HK-2 (cell line): ENCODE measurements at regions not wholly inside any gene's neighbourhood (a gene's known extent, or its start where the extent isn't known, plus 50 kb on each side); places are given as distances from the start of the nearest gene placed in this dataset.

Source experiments
- DNase-seq: peaks from one replicate; pipeline ENCODE4 v3.0.0-alpha.2; 2018; ENCODE audit not compliant: unreplicated experiment

DNA sequence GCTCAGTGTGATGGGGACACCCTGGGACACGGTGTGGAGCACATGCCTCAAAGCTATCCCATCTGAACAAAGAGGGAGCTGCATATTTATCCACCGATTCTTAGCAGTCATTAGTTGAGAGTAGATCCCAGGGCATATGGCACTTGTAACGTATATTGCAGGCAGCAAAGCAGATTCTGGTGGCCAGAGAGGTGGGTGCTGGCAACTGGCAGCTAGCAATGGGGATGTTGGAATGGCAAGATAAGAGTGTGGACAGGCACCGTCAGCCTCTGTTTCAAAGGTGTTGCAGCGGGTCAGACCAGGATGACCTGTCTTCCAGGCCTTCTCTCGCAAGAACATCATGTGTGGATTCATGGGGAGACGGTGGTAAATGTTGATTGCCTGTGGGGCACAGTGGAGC is 54.0 kb upstream of the ADRA1D start:
- no peak for DNase-seq

DNA sequence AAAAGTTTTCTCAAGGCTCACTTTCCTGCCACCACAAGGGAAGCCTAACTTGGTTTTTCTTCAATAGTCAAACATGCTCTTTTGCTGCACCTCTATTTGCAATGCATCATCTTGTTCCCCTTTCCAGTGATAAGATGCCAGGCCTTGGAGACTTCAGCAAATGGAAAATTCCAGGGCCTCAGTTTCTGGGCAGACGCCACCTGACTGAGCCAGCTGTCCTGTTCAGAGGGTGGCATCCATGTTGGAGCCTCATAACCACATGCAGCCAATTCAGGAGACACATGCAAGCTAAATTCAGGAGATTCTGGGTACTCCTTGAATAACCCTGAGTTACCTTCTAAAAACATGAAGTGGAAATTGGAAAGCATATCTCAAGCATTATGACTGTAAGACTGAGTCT is 51.8 kb upstream of the ADRA1D start:
- no peak for DNase-seq

DNA sequence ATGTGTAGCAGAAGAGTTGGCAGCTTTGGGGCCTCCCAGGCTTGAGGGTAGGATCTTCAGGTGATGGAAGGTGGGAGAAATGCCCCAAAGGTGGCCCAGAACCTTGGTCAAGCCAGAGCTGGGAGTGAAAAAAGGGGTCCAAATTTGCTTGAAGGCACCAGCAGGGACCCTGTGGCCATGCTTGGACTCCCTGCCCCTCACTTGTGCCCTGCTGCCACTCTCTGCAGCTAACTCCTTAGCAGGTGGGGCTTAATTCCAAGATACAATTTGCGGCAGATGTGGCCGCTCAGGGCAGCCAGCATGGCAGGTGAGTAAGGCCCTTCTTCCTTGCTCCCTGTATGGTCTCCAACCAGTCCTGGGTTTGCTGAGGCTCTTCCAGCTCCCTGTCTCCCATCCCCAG is 51.3 kb upstream of the ADRA1D start:
- no peak for DNase-seq

DNA sequence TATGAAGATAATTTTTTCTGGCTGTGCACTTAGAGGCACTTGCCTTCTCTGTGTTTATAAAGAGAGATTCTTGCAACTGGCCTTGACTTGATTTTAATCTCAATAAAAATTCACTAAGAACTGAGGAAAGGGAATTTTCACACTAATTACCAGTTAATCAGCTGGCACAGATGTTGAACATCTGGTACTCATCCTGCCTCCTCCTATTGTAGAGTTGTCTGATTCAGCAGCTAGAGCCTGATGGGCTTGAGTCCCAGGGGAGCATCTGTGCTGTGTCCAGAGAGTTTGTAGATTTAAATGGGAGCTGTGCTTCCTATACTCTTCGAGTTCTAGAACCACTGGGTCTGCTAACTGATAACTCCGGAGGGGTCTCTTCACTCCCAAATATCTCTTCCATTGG is 50.7 kb upstream of the ADRA1D start:
- DNase-seq: no peak

DNA sequence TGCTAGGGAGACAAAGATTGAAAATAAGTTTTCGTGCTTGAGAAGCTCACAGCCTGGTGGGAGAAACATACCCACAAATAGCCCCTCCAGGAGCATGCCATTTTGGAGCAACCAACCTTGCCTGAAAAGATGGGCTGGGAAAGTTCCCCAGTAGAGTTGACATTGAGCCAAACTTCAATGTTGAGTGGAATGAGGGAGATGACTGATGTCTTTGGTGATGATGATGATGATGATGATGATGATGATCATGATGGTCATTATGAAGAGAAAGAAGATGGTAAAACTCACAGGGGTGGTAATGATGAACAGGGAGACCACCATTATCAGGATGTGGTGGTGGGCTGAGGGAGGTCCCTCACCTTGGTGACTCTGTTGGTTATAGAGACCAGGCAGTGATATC is 50.1 kb upstream of the ADRA1D start:
- DNase-seq: no peak
